Hippocampal formation (tissue), 2 donors: ENCODE measurements at regions not wholly inside any gene's neighbourhood (a gene's known extent, or its start where the extent isn't known, plus 50 kb on each side); places are given as distances from the start of the nearest gene placed in this dataset.

Experiments
- DNase-seq, 2 donors: peaks; one replicate each; lab custom pipeline; 2025; lab: John Stamatoyannopoulos, UW

- no peak for DNase-seq
Observed at GRCh38 chr2:120477198-120477597, 131.3 kb downstream of the INHBB start.

- no peak for DNase-seq
Observed at GRCh38 chr2:120477831-120478481, 132.0 kb downstream of the INHBB start.

GRCh38 chr2:120480346-120480902 is 134.5 kb downstream of the INHBB start:
- DNase-seq, result no peak

- no peak for DNase-seq
Observed at GRCh38 chr2:120480903-120481445, 135.0 kb downstream of the INHBB start.

GRCh38 chr2:120481446-120482194 is 135.7 kb downstream of the INHBB start:
- DNase-seq, result no peak

- DNase-seq, result no peak
Observed at GRCh38 chr2:120482334-120482733, 136.4 kb downstream of the INHBB start.

GRCh38 chr2:120483355-120483754 is 137.4 kb downstream of the INHBB start:
- DNase-seq, result no peak

- DNase-seq, result no peak
Observed at GRCh38 chr2:120485096-120485495, 139.2 kb downstream of the INHBB start.

- no peak for DNase-seq
Observed at GRCh38 chr2:120486441-120486840, 140.5 kb downstream of the INHBB start.

- DNase-seq, result no peak
Observed at GRCh38 chr2:120486946-120487345, 141.0 kb downstream of the INHBB start.

- DNase-seq, result no peak
Observed at GRCh38 chr2:120488531-120488930, 142.6 kb downstream of the INHBB start.

- no peak for DNase-seq
Observed at GRCh38 chr2:120489023-120489422, 143.1 kb downstream of the INHBB start.

- no peak for DNase-seq
Observed at GRCh38 chr2:120490091-120490798, 144.3 kb downstream of the INHBB start.

- no peak for DNase-seq
Observed at GRCh38 chr2:120491111-120491625, 145.2 kb downstream of the INHBB start.

GRCh38 chr2:120493231-120493630 is 147.3 kb downstream of the INHBB start:
- DNase-seq, result no peak

GRCh38 chr2:120494446-120494845 is 148.5 kb downstream of the INHBB start:
- DNase-seq, result no peak

GRCh38 chr2:120495586-120495985 is 149.7 kb downstream of the INHBB start:
- DNase-seq, result no peak

- DNase-seq, result no peak
Observed at GRCh38 chr2:120496235-120496634, 150.3 kb downstream of the INHBB start.

GRCh38 chr2:120496759-120497158 is 150.8 kb downstream of the INHBB start:
- DNase-seq, result no peak

- no peak for DNase-seq
Observed at GRCh38 chr2:120497261-120497977, 151.5 kb downstream of the INHBB start.

- DNase-seq, result no peak
Observed at GRCh38 chr2:120498121-120498520, 152.2 kb downstream of the INHBB start.
